GM18519 (cell line): ENCODE measurements at regions not wholly inside any gene's neighbourhood (a gene's known extent, or its start where the extent isn't known, plus 50 kb on each side); places are given as distances from the start of the nearest gene placed in this dataset.
"Not testable (repeated sequence)": the region's sequence is repeated elsewhere in the genome, so short reads cannot be mapped to it uniquely, and the experiment has no call there.

ENCODE experiments used
- ATAC-seq: cut with Tn5 transposase; IDR thresholded peaks from one replicate; pipeline ENCODE4 v1.9.1; 2021; ENCODE audit warnings: mild to moderate bottlenecking, moderate library complexity; ENCODE audit not compliant: unreplicated experiment, low FRiP score

- ATAC-seq = no peak
These were observed 297.2 kb upstream of the CRBN start for GRCh38 chr3:3476669-3477068.

- no peak for ATAC-seq
These were observed 289.1 kb upstream of the CRBN start for GRCh38 chr3:3468596-3468995.

- no peak for ATAC-seq
These were observed 284.6 kb upstream of the CRBN start for GRCh38 chr3:3464131-3464530.

- no peak for ATAC-seq
These were observed 281.8 kb upstream of the CRBN start for GRCh38 chr3:3461317-3461716.

- ATAC-seq = no peak
These were observed 269.0 kb upstream of the CRBN start for GRCh38 chr3:3448468-3448867.

GRCh38 chr3:3447641-3448040, 268.1 kb upstream of the CRBN start:
- no peak for ATAC-seq

- ATAC-seq = no peak
These were observed 266.8 kb upstream of the CRBN start for GRCh38 chr3:3446251-3446650.

- no peak for ATAC-seq
These were observed 264.0 kb upstream of the CRBN start for GRCh38 chr3:3443482-3443881.

GRCh38 chr3:3433711-3434110, 254.2 kb upstream of the CRBN start:
- ATAC-seq = no peak

GRCh38 chr3:3429841-3430240, 250.3 kb upstream of the CRBN start:
- ATAC-seq = no peak

GRCh38 chr3:3407707-3408106, 228.2 kb upstream of the CRBN start:
- not testable (repeated sequence) for ATAC-seq

- ATAC-seq = no peak
These were observed 225.6 kb upstream of the CRBN start for GRCh38 chr3:3405131-3405530.

GRCh38 chr3:3403700-3404099, 224.2 kb upstream of the CRBN start:
- ATAC-seq = no peak

- no peak for ATAC-seq
These were observed 213.5 kb upstream of the CRBN start for GRCh38 chr3:3392946-3393345.

- ATAC-seq = no peak
These were observed 204.0 kb upstream of the CRBN start for GRCh38 chr3:3383461-3383860.

GRCh38 chr3:3372210-3372777, 192.8 kb upstream of the CRBN start:
- no peak for ATAC-seq

- no peak for ATAC-seq
These were observed 188.8 kb upstream of the CRBN start for GRCh38 chr3:3368306-3368705.

GRCh38 chr3:3366386-3366785, 186.9 kb upstream of the CRBN start:
- ATAC-seq = no peak

GRCh38 chr3:3365716-3366115, 186.2 kb upstream of the CRBN start:
- no peak for ATAC-seq

GRCh38 chr3:3356846-3357245, 177.4 kb upstream of the CRBN start:
- ATAC-seq = no peak

- no peak for ATAC-seq
These were observed 176.0 kb upstream of the CRBN start for GRCh38 chr3:3355442-3355841.

GRCh38 chr3:3353153-3353552, 173.7 kb upstream of the CRBN start:
- peak; percentile 76 for ATAC-seq

GRCh38 chr3:3351226-3351625, 171.7 kb upstream of the CRBN start:
- no peak for ATAC-seq
